Panc1 (cell line): ENCODE measurements at regions not wholly inside any gene's neighbourhood (a gene's known extent, or its start where the extent isn't known, plus 50 kb on each side); places are given as distances from the start of the nearest gene placed in this dataset.

Experiments used
- ATAC-seq: fragments of 200-7000 bp; cut with Tn5 transposase; 2 replicates; pipeline ENCODE4 v1.9.1; 2020; ENCODE audit warnings: mild to moderate bottlenecking, moderate library complexity
- BruUV-seq: library from RNA; stranded (reverse); fragments of 400-500 nt; replicated peaks from 2 replicates; lab custom pipeline; 2021; lab: Mats Ljungman, UMichigan
- CTCF ChIA-PET: fragments of 300-600 bp; sonication (Branson Sonifier 250); formaldehyde crosslinking; loops from one replicate; lab custom pipeline; 2022; ENCODE audit warnings: antibody characterized with exemption; lab: Charles Lee
- POLR2A ChIA-PET: fragments of 300-600 bp; sonication (Branson Sonifier 250); formaldehyde crosslinking; loops from one replicate; lab custom pipeline; 2022; ENCODE audit warnings: antibody characterized with exemption; lab: Charles Lee
- DNase-seq: peaks from one replicate; pipeline ENCODE4 v3.0.0-alpha.2; 2010; ENCODE audit warnings: low read depth, low spot score
- H3K27ac ChIP-seq: 2 replicates; pipeline ENCODE4 v1.5.1; 2011; ENCODE audit warnings: mild to moderate bottlenecking, low read length, inconsistent platforms
- H3K27me3 ChIP-seq: fragments of 200-500 bp; sonication (Bioruptor generic); 2 replicates; pipeline ENCODE4 v1.6.0; 2014; ENCODE audit warnings: low read length, inconsistent platforms; ENCODE audit not compliant: control insufficient read depth, insufficient read depth
- H3K36me3 ChIP-seq: fragments of 200-500 bp; sonication (Bioruptor generic); 2 replicates; pipeline ENCODE4 v1.5.1; 2014; ENCODE audit warnings: inconsistent platforms, mild to moderate bottlenecking, low read length, moderate library complexity; ENCODE audit not compliant: control insufficient read depth, insufficient read depth
- H3K4me1 ChIP-seq: 2 replicates; pipeline ENCODE4 v1.5.1; 2011; ENCODE audit warnings: inconsistent platforms, mild to moderate bottlenecking, low read length, moderate library complexity; ENCODE audit not compliant: control insufficient read depth, insufficient read depth
- H3K4me3 ChIP-seq, 2 experiments: 2 replicates each; pipeline ENCODE4 v1.5.1; 2011 to 2012; ENCODE audit warnings: low read depth in 2 of 2, low read length in 2 of 2, mild to moderate bottlenecking in 2 of 2, inconsistent platforms in 1 of 2, moderate library complexity in 1 of 2
- H3K9me3 ChIP-seq: fragments of 200-500 bp; sonication (Bioruptor generic); 2 replicates; pipeline ENCODE4 v1.5.1; 2014; ENCODE audit warnings: low read depth, mild to moderate bottlenecking, inconsistent platforms, low read length, moderate library complexity; ENCODE audit not compliant: control insufficient read depth, insufficient read depth
- POLR2AphosphoS5 ChIP-seq: IDR thresholded peaks from 2 replicates; pipeline ENCODE4 v1.6.1; 2012; ENCODE audit warnings: mild to moderate bottlenecking, low read depth, low read length, moderate library complexity
- SIN3A ChIP-seq: IDR thresholded peaks from 2 replicates; pipeline ENCODE4 v1.6.1; 2012; ENCODE audit warnings: low read depth, mild to moderate bottlenecking, low read length, moderate library complexity, borderline replicate concordance; ENCODE audit not compliant: insufficient read depth
- TCF7L2 ChIP-seq: IDR thresholded peaks from 2 replicates; pipeline ENCODE4 v1.6.1; 2011; ENCODE audit warnings: mild to moderate bottlenecking, low read depth, low read length, inconsistent platforms
- in situ Hi-C: cut with HindIII; loops from 2 replicates; pipeline ENCODE4 v1.10.0; 2016; ENCODE audit warnings: low sequenced_read_pairs, low pct_unique_long_range_greater_than_20kb
- intact Hi-C: fragments of 100-400 bp; cut with micrococcal nuclease; formaldehyde crosslinking; loops from one replicate; pipeline ENCODE4 v1.10.0; 2022; ENCODE audit not compliant: unreplicated experiment
- TF ChIP-seq, protein P1 (sequence below): fragments of 450-650 bp; IDR thresholded peaks from 2 replicates; pipeline ENCODE4 v1.5.1; 2017; ENCODE audit warnings: mild to moderate bottlenecking
- TF ChIP-seq, protein P2 (sequence below), 2 experiments: IDR thresholded peaks; 2 replicates each; pipeline ENCODE4 v1.6.1; 2011 to 2012; ENCODE audit warnings: low read depth in 2 of 2, control low read depth in 1 of 2, low read length in 1 of 2, mild to moderate bottlenecking in 1 of 2, moderate library complexity in 1 of 2; ENCODE audit not compliant: insufficient read depth in 1 of 2

DNA sequence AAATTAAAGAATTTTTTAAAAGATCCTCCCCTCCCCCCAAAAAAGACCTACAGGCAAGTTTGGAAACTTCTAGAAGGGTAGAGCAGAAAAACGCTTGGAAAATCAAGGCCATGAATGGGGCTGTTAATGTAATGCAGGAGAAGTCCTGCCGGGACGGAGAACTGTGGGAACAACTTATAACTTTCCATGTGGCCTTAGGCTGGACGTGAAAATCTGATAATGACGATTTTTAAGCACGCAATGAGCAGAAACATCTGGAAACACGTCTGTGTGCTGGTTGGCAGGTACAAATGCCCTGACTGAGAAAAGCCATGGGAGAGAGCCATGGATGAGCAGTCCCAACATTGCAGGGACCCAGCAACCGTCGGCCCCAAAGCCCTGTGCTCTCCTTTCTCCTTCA, 198.7 kb upstream of the RREB1 start:
- Histone ChIP-seq H3K4me1 (no peaks in the 10 kb centered on the region; the same call in 1 of the 2 replicates), H3K27me3 (peaks cover 4% of the 10 kb centered on the region; the same call in 1 of the 2 replicates), H3K4me3 (no peak overlapping the region), H3K36me3 (no peaks in the 10 kb centered on the region), H3K27ac (no peak overlapping the region), H3K9me3 (no peaks in the 10 kb centered on the region)
- in situ Hi-C loops (no loop called here), intact Hi-C loops (no loop called here)
- ChIA-PET CTCF (no interaction called here), POLR2A (no interaction called here)
- TF ChIP-seq SIN3A = no peak
- no peak for TF ChIP-seq POLR2AphosphoS5
- TF ChIP-seq, protein P1, sequence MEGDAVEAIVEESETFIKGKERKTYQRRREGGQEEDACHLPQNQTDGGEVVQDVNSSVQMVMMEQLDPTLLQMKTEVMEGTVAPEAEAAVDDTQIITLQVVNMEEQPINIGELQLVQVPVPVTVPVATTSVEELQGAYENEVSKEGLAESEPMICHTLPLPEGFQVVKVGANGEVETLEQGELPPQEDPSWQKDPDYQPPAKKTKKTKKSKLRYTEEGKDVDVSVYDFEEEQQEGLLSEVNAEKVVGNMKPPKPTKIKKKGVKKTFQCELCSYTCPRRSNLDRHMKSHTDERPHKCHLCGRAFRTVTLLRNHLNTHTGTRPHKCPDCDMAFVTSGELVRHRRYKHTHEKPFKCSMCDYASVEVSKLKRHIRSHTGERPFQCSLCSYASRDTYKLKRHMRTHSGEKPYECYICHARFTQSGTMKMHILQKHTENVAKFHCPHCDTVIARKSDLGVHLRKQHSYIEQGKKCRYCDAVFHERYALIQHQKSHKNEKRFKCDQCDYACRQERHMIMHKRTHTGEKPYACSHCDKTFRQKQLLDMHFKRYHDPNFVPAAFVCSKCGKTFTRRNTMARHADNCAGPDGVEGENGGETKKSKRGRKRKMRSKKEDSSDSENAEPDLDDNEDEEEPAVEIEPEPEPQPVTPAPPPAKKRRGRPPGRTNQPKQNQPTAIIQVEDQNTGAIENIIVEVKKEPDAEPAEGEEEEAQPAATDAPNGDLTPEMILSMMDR = no peak
- TF ChIP-seq, protein P2, sequence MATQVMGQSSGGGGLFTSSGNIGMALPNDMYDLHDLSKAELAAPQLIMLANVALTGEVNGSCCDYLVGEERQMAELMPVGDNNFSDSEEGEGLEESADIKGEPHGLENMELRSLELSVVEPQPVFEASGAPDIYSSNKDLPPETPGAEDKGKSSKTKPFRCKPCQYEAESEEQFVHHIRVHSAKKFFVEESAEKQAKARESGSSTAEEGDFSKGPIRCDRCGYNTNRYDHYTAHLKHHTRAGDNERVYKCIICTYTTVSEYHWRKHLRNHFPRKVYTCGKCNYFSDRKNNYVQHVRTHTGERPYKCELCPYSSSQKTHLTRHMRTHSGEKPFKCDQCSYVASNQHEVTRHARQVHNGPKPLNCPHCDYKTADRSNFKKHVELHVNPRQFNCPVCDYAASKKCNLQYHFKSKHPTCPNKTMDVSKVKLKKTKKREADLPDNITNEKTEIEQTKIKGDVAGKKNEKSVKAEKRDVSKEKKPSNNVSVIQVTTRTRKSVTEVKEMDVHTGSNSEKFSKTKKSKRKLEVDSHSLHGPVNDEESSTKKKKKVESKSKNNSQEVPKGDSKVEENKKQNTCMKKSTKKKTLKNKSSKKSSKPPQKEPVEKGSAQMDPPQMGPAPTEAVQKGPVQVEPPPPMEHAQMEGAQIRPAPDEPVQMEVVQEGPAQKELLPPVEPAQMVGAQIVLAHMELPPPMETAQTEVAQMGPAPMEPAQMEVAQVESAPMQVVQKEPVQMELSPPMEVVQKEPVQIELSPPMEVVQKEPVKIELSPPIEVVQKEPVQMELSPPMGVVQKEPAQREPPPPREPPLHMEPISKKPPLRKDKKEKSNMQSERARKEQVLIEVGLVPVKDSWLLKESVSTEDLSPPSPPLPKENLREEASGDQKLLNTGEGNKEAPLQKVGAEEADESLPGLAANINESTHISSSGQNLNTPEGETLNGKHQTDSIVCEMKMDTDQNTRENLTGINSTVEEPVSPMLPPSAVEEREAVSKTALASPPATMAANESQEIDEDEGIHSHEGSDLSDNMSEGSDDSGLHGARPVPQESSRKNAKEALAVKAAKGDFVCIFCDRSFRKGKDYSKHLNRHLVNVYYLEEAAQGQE (IDR thresholded peaks at IDR 0.05; ENCODE audit: insufficient read depth in 1 of 2, low read depth in 2 of 2, low read length in 1 of 2) = no peak
- TF ChIP-seq TCF7L2 = no peak
- no TSS peak for BruUV-seq
- DNase-seq (no peak), ATAC-seq (no peak)

DNA sequence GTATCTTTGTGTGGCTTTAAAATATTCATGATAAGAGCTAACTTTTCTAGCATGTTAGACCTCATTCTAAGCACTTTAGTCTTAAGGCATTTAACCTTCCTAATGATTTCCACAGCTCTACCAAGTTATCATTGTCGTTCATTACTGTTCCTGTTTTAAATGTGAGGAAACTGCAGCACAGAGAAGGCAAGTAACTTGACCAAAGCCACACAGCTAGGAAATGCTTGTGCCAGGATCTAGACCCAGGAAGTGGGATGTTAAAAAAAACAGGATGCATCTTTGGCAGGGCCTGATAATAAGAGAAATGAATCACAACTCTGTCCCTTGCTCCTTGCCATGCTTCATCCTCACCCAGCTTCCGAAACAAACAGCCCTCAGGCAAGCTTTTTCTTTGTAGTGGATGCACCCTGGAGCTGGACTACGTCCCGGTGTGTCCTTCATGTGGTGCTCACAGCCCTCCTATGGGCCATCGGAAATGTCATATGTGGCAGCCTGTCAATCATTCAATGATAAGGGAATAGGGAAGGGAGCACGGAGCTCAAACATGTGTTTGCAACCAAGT, 196.9 kb upstream of the RREB1 start:
- TF ChIP-seq, protein P1 = no peak
- TF ChIP-seq TCF7L2 (no peak), SIN3A (no peak), POLR2AphosphoS5 (no peak)
- TF ChIP-seq, protein P2 (IDR thresholded peaks at IDR 0.05; ENCODE audit: insufficient read depth in 1 of 2, low read depth in 2 of 2, low read length in 1 of 2) = no peak
- intact Hi-C loops (no loop called here), in situ Hi-C loops (no loop called here)
- Histone ChIP-seq H3K4me3 (no peak overlapping the region), H3K9me3 (no peaks in the 10 kb centered on the region), H3K27me3 (peaks cover 8% of the 10 kb centered on the region; the same call in 1 of the 2 replicates), H3K4me1 (no peaks in the 10 kb centered on the region; the same call in 1 of the 2 replicates), H3K36me3 (no peaks in the 10 kb centered on the region), H3K27ac (no peak overlapping the region)
- BruUV-seq = no TSS peak
- DNase-seq = no peak
- CTCF ChIA-PET = interaction anchor here (0.5 to 0.7 kb wide), 2 partner anchors 197 to 237 kb away, joined by 3 read pairs; partner anchors contain the start of gene RREB1
- POLR2A ChIA-PET = interaction anchor here (0.6 kb wide), 1 partner anchor 259 kb away, joined by 8 read pairs; no protein-coding TSS in a partner anchor
- no peak for ATAC-seq
